ENCODE measurements at regions not wholly inside any gene's neighbourhood (a gene's known extent, or its start where the extent isn't known, plus 50 kb on each side); places are given as distances from the start of the nearest gene placed in this dataset.

- DNase-seq (no peak), ATAC-seq (ENCODE audit: low read depth) (no peak)
- Histone ChIP-seq H3K4me1 (ENCODE audit: control insufficient read depth in 2 of 2, insufficient read depth in 2 of 2, low read length in 2 of 2) (no peaks in the 10 kb centered on the region), H3K4me3 (ENCODE audit: control extremely low read depth in 1 of 5, extremely low read depth in 1 of 5, insufficient read depth in 1 of 5, low read depth in 2 of 5, low read length in 4 of 5) (no peak overlapping the region), H3K27me3 (replicated peaks in 1 of 4; ENCODE audit: control extremely low read depth in 1 of 4, control insufficient read depth in 3 of 4, insufficient read depth in 4 of 4, low read length in 3 of 4) (no peaks in the 10 kb centered on the region), H3K27ac (ENCODE audit: low read length in 2 of 2) (no peak overlapping the region), H3K79me2 (ENCODE audit: control insufficient read depth, insufficient read depth, low read length) (no peaks in the 10 kb centered on the region), H4K20me1 (ENCODE audit: control insufficient read depth, insufficient read depth, low read length, poor library complexity, severe bottlenecking) (no peaks in the 10 kb centered on the region), H3K9me3 (ENCODE audit: control extremely low read depth in 1 of 3, control insufficient read depth in 2 of 3, insufficient read depth in 1 of 3, low read length in 2 of 3) (peaks cover 2 to 4% (median 3%) of the 10 kb centered on the region in 3 donors), H3K36me3 (replicated peaks in 1 of 2; ENCODE audit: control extremely low read depth in 1 of 2, control insufficient read depth in 1 of 2, extremely low read depth in 1 of 2, insufficient read depth in 2 of 2, low read length in 1 of 2) (no peaks in the 10 kb centered on the region), H2AFZ (ENCODE audit: insufficient read depth, low read depth, low read length, poor library complexity, severe bottlenecking) (no peak overlapping the region), H3K9ac (ENCODE audit: low read length) (no peak overlapping the region), H3K4me2 (replicated peaks; ENCODE audit: low read depth, low read length, poor library complexity, severe bottlenecking) (no peak overlapping the region)
- TF ChIP-seq CTCF (IDR thresholded peaks at IDR 0.05) (no peak), EZH2 (IDR thresholded peaks at IDR 0.05; ENCODE audit: borderline replicate concordance, insufficient read depth, low read depth, low read length, poor library complexity, severe bottlenecking) (no peak)
- Mint-ChIP-seq H3K4me3 (no peak overlapping the region), H3K4me1 (no peaks in the 10 kb centered on the region), H3K9me3 (ENCODE audit: insufficient read depth) (peaks cover 8% of the 10 kb centered on the region), H3K27ac (no peak overlapping the region), H3K27me3 (peaks cover 16% of the 10 kb centered on the region)
- POLR2A ChIA-PET = no interaction called here
- WGBS (ENCODE audit: insufficient coverage) = 95% methylated on average over 3 of the region's 4 CpGs
- intact Hi-C loops (cut with micrococcal nuclease) = no loop called here
- CTCF ChIA-PET = no interaction called here
These were observed 1522.2 kb downstream of the TBC1D22A start for GRCh38 chr22:48284671-48285070.

GRCh38 chr22:48282804-48283203 is 1520.4 kb downstream of the TBC1D22A start:
- no peak overlapping the region for H3K4me2 ChIP-seq (replicated peaks; ENCODE audit: low read depth, low read length, poor library complexity, severe bottlenecking)
- H3K36me3 ChIP-seq (replicated peaks in 1 of 2; ENCODE audit: control extremely low read depth in 1 of 2, control insufficient read depth in 1 of 2, extremely low read depth in 1 of 2, insufficient read depth in 2 of 2, low read length in 1 of 2) = no peaks in the 10 kb centered on the region
- ATAC-seq (ENCODE audit: low read depth) = no peak
- Mint-ChIP-seq H3K4me1 (no peaks in the 10 kb centered on the region), H3K4me3 (no peak overlapping the region), H3K27ac (no peak overlapping the region), H3K9me3 (ENCODE audit: insufficient read depth) (peaks cover 8% of the 10 kb centered on the region), H3K27me3 (peaks cover 23% of the 10 kb centered on the region)
- H3K4me1 ChIP-seq (ENCODE audit: control insufficient read depth in 2 of 2, insufficient read depth in 2 of 2, low read length in 2 of 2) = no peaks in the 10 kb centered on the region
- no CpG with 5 or more reads among the region's 2 CpGs for WGBS (ENCODE audit: insufficient coverage)
- peaks cover 0 to 4% (median 0%) of the 10 kb centered on the region in 4 experiments for H3K27me3 ChIP-seq (replicated peaks in 1 of 4; ENCODE audit: control extremely low read depth in 1 of 4, control insufficient read depth in 3 of 4, insufficient read depth in 4 of 4, low read length in 3 of 4)
- POLR2A ChIA-PET = no interaction called here
- no peak overlapping the region for H3K9ac ChIP-seq (ENCODE audit: low read length)
- H4K20me1 ChIP-seq (ENCODE audit: control insufficient read depth, insufficient read depth, low read length, poor library complexity, severe bottlenecking) = no peaks in the 10 kb centered on the region
- H3K27ac ChIP-seq (ENCODE audit: low read length in 2 of 2) = no peak overlapping the region
- CTCF ChIA-PET = no interaction called here
- H3K9me3 ChIP-seq (ENCODE audit: control extremely low read depth in 1 of 3, control insufficient read depth in 2 of 3, insufficient read depth in 1 of 3, low read length in 2 of 3) = peaks cover 2 to 8% (median 3%) of the 10 kb centered on the region in 3 donors
- no peak overlapping the region for H3K4me3 ChIP-seq (ENCODE audit: control extremely low read depth in 1 of 5, extremely low read depth in 1 of 5, insufficient read depth in 1 of 5, low read depth in 2 of 5, low read length in 4 of 5)
- intact Hi-C loops (cut with micrococcal nuclease) = no loop called here
- TF ChIP-seq EZH2 (IDR thresholded peaks at IDR 0.05; ENCODE audit: borderline replicate concordance, insufficient read depth, low read depth, low read length, poor library complexity, severe bottlenecking) (no peak), CTCF (IDR thresholded peaks at IDR 0.05) (no peak)
- no peak for DNase-seq
- H3K79me2 ChIP-seq (ENCODE audit: control insufficient read depth, insufficient read depth, low read length) = no peaks in the 10 kb centered on the region
- no peak overlapping the region for H2AFZ ChIP-seq (ENCODE audit: insufficient read depth, low read depth, low read length, poor library complexity, severe bottlenecking)
